ENCODE measurements at regions not wholly inside any gene's neighbourhood (a gene's known extent, or its start where the extent isn't known, plus 50 kb on each side); places are given as distances from the start of the nearest gene placed in this dataset.

DNA sequence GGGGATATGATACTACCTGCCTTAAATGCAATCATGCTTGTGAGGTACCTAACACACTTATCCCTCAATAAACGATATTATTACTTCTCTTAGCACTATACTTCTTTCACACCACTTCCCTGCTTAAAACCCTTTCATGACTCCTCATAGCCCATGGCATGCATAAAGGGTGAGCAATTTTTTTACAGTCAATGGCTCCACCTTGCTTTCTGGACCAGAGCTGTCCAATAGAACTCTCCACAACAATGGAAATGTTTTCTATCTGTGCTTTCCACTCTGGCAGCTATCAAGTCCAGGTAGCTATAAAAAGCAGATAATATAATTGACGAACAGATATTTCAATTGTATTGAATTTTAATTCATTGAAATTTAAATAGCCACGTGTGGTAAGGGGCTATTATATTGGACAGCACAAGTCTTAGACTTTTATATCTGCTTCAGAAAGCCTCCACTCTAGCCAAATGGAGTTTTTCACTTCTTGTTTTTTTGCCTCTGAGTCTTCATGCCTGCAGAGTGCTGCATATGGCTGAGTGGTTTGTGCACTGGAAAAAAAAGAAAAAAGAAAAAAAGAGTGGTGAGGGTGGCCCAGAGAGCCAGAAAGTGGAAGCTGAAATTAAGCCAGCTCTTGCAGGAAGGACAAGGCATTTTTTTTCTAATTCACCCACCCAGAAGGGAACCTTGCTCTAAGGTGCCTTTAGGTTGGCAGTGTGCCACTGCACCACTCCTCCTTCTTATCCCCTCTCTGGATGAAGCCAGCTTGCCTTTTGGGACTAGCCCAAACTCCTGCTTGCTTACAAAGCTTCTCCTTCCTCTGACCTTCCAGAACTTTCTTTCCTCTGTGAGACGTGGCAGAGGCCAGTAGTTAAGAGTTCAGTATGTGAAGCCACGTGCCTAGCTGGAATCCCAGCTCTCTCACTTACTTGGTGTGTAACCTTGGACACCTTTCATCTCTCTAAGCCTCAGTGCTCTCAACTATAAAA is 239.0 kb upstream of the LRTM1 start:
- TF ChIP-seq TP53 (CRISPR knock-in tag; IDR thresholded peaks at IDR 0.05) = no peak
- TF ChIP-seq, protein P1, sequence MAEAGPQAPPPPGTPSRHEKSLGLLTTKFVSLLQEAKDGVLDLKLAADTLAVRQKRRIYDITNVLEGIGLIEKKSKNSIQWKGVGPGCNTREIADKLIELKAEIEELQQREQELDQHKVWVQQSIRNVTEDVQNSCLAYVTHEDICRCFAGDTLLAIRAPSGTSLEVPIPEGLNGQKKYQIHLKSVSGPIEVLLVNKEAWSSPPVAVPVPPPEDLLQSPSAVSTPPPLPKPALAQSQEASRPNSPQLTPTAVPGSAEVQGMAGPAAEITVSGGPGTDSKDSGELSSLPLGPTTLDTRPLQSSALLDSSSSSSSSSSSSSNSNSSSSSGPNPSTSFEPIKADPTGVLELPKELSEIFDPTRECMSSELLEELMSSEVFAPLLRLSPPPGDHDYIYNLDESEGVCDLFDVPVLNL (CRISPR knock-in tag; IDR thresholded peaks at IDR 0.05; ENCODE audit: borderline replicate concordance, low read depth) = no peak
- TF ChIP-seq, protein P2, sequence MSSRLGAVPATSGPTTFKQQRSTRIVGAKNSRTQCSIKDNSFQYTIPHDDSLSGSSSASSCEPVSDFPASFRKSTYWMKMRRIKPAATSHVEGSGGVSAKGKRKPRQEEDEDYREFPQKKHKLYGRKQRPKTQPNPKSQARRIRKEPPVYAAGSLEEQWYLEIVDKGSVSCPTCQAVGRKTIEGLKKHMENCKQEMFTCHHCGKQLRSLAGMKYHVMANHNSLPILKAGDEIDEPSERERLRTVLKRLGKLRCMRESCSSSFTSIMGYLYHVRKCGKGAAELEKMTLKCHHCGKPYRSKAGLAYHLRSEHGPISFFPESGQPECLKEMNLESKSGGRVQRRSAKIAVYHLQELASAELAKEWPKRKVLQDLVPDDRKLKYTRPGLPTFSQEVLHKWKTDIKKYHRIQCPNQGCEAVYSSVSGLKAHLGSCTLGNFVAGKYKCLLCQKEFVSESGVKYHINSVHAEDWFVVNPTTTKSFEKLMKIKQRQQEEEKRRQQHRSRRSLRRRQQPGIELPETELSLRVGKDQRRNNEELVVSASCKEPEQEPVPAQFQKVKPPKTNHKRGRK (CRISPR knock-in tag; IDR thresholded peaks at IDR 0.05; ENCODE audit: borderline replicate concordance) = no peak
- TF ChIP-seq, protein P3, sequence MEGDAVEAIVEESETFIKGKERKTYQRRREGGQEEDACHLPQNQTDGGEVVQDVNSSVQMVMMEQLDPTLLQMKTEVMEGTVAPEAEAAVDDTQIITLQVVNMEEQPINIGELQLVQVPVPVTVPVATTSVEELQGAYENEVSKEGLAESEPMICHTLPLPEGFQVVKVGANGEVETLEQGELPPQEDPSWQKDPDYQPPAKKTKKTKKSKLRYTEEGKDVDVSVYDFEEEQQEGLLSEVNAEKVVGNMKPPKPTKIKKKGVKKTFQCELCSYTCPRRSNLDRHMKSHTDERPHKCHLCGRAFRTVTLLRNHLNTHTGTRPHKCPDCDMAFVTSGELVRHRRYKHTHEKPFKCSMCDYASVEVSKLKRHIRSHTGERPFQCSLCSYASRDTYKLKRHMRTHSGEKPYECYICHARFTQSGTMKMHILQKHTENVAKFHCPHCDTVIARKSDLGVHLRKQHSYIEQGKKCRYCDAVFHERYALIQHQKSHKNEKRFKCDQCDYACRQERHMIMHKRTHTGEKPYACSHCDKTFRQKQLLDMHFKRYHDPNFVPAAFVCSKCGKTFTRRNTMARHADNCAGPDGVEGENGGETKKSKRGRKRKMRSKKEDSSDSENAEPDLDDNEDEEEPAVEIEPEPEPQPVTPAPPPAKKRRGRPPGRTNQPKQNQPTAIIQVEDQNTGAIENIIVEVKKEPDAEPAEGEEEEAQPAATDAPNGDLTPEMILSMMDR (IDR thresholded peaks at IDR 0.05) = no peak
- TF ChIP-seq ZNF263 (CRISPR knock-in tag; IDR thresholded peaks at IDR 0.05; ENCODE audit: low read depth) = no peak
- no peak for TF ChIP-seq ZBTB21 (CRISPR knock-in tag; IDR thresholded peaks at IDR 0.05; ENCODE audit: borderline replicate concordance)
- no peak for TF ChIP-seq PREB (CRISPR knock-in tag; IDR thresholded peaks at IDR 0.05; ENCODE audit: borderline replicate concordance)
- TF ChIP-seq MXD4 (CRISPR knock-in tag; IDR thresholded peaks at IDR 0.05; ENCODE audit: borderline replicate concordance) = no peak
